Breast epithelium (tissue), 3 donors: ENCODE measurements at regions not wholly inside any gene's neighbourhood (a gene's known extent, or its start where the extent isn't known, plus 50 kb on each side); places are given as distances from the start of the nearest gene placed in this dataset.

Experiments
- POLR2A ChIP-seq: fragments of 450-650 bp; IDR thresholded peaks from one replicate; pipeline ENCODE4 v1.6.1; 2016; ENCODE audit warnings: antibody characterized with exemption, mild to moderate bottlenecking, moderate library complexity
- POLR2AphosphoS5 ChIP-seq, 3 donors: sonication (generic); formaldehyde crosslinking; IDR thresholded peaks; one replicate each; pipeline ENCODE4 v1.6.1; 2017; ENCODE audit warnings: antibody characterized with exemption in 3 of 3
- TF ChIP-seq, protein P1 (sequence below), 3 donors: fragments of 450-650 bp; IDR thresholded peaks; one replicate each; pipeline ENCODE4 v1.5.1; 2016 to 2017; ENCODE audit warnings: antibody characterized with exemption in 3 of 3, mild to moderate bottlenecking in 3 of 3, moderate library complexity in 3 of 3

DNA sequence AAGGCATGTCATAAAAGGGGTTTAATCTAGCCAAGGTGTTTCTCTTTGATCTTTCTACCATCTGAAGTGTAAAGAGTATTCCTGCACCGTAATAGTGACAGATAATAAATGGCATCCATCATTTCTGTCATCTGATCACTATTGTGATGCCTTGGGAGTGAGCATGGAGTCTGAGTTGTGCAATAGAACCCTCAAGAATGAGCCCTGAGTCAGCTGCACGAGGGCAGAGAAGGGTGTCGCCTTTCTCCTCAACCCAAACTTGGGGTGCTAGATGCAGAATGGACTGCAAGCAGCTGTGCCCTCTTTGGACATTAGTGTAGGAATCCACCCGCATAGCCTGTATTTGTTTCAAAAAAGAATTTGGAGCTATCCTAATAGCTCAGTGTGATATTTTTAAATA lies 115.2 kb downstream of the ZNF37A start:
- TF ChIP-seq, protein P1, sequence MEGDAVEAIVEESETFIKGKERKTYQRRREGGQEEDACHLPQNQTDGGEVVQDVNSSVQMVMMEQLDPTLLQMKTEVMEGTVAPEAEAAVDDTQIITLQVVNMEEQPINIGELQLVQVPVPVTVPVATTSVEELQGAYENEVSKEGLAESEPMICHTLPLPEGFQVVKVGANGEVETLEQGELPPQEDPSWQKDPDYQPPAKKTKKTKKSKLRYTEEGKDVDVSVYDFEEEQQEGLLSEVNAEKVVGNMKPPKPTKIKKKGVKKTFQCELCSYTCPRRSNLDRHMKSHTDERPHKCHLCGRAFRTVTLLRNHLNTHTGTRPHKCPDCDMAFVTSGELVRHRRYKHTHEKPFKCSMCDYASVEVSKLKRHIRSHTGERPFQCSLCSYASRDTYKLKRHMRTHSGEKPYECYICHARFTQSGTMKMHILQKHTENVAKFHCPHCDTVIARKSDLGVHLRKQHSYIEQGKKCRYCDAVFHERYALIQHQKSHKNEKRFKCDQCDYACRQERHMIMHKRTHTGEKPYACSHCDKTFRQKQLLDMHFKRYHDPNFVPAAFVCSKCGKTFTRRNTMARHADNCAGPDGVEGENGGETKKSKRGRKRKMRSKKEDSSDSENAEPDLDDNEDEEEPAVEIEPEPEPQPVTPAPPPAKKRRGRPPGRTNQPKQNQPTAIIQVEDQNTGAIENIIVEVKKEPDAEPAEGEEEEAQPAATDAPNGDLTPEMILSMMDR (IDR thresholded peaks at IDR 0.05) = no peak
- TF ChIP-seq POLR2AphosphoS5 (IDR thresholded peaks at IDR 0.05) (no peak), POLR2A (no peak)
